ENCODE measurements at regions not wholly inside any gene's neighbourhood (a gene's known extent, or its start where the extent isn't known, plus 50 kb on each side); places are given as distances from the start of the nearest gene placed in this dataset.
A peak's percentile ranks its signal among the peaks of the same experiment; 100 is the strongest.

GRCh38 chr20:48283470-48284110 is 498.3 kb upstream of the SULF2 start:
- no peak for DNase-seq (ENCODE audit: low spot score)

GRCh38 chr20:48282591-48283228 is 497.4 kb upstream of the SULF2 start:
- DNase-seq (ENCODE audit: low spot score) = no peak

- DNase-seq (ENCODE audit: low spot score) = no peak
Observed at GRCh38 chr20:48281501-48281900, 496.2 kb upstream of the SULF2 start.

DNA sequence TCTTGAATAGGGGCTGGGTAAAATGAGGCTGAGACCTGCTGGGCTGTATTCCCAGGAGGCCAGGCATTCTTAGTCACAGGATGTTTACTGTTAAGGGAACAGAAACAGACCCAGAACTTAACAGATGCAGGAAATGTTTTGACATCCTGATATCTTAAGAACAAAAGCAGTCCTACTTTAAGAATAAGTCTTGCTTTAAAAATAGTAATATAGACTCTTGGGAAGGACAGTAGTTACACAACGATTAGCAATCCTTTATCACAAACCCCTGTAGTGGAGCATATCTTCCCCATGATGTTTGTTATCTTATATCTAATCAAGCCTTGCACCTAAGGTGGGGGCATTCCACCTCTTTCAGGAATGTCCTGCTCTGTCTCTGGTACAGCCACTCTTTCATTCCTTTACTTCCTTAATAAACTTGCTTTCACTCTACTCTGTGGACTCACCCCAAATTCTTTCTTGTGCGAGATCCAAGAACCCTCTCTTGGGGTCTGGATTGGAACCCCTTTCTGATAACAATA is 493.7 kb upstream of the SULF2 start:
- DNase-seq (ENCODE audit: low spot score) = no peak

GRCh38 chr20:48277266-48277665 is 492.0 kb upstream of the SULF2 start:
- DNase-seq (ENCODE audit: low spot score) = no peak

DNA sequence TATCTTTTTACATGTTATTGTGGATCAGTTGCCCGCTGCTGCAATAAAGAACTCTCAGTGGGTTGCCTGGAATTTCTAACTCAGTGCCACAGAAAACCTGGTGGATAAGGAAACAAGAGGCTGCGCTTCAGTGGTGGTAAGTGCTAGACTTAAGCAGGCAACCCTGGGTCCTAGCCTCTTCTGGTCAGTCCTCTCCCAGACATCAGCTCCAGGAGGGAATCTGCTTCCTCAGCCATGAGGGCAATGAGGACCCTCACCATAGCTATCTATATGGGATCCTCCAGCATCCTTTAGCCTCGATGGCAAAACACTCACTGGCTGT is 490.7 kb upstream of the SULF2 start:
- DNase-seq (ENCODE audit: low spot score) = no peak

DNA sequence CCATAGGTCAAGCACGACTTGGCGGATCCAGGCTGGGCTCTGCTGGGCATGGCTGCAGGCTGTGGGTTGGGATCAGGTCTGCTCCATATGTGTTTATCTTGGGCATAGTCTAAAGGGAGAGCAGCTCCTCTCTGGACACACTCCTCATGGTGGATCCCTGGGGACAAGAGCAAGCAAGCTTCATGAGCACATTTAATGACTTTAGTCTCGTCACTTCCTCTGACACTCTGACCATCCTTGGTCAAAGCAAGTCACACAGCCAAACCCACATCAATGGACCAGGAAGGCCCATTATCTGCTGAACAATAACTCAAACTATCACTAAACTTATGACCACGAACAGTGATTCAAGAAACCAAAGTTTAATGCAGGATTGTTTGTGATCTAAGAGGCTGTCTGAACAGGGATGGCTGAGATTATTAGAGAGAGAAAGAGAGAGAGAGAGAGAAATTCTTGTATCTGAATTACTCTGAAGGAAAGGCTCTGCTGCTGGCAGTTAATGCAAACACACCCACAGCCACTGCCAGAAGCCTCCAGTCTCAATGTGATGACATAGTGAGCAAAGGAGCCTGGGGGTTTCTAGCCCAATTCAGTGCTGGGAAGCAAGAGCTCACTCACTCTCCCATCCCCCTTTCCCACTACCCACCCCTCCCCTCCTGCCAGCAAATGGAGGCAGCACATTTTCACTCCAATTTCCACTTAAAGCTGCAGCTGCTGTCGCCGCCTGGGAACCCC is 490.2 kb upstream of the SULF2 start:
- no peak for DNase-seq (ENCODE audit: low spot score)

GRCh38 chr20:48273843-48274242 is 488.6 kb upstream of the SULF2 start:
- no peak for DNase-seq (ENCODE audit: low spot score)

GRCh38 chr20:48270885-48271284 is 485.6 kb upstream of the SULF2 start:
- DNase-seq (ENCODE audit: low spot score) = no peak

GRCh38 chr20:48267860-48268633 is 482.8 kb upstream of the SULF2 start:
- DNase-seq (ENCODE audit: low spot score) = no peak

DNA sequence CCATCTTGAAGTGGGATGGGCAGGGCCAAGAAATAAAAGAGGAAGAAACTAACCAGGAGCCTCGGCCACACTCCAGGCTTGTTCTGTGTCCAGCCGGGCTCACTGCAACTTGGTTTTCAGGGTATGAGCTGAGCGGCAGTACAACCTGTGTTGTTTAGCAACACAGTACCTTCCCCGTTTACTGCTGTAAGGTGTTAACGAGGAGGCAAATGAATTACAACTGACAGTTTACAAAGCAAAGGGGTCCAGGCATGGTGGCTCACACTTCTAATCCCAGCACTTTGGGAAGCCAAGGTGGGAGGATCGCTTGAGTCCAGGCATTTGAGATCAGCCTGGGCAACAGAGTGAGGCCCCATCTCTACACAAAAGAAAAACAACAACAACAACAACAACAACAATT is 481.3 kb upstream of the SULF2 start:
- DNase-seq (ENCODE audit: low spot score) = no peak

GRCh38 chr20:48265791-48266190 is 480.5 kb upstream of the SULF2 start:
- DNase-seq (ENCODE audit: low spot score) = no peak

DNA sequence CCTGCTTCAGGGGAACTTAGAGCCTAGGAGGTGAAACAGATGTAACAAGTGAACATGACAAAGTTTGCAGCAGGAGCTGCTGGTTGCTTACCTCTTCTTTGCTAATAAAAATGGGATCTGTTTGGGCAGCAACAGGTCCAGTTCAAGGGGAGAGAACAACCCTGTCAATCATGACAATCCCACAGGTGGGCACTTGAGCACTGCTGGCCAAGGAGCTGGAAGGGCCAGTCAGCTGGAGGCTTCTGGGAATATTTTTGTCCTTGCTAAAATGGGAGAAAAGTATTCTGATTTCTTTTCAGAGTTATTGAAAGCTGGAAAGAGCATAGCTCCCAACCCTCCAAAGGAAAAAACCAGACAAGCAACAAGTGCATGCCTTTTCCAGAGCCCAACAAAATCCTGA is 477.7 kb upstream of the SULF2 start:
- DNase-seq (ENCODE audit: low spot score) = no peak

- no peak for DNase-seq (ENCODE audit: low spot score)
Observed at GRCh38 chr20:48262466-48262865, 477.2 kb upstream of the SULF2 start.

GRCh38 chr20:48261398-48261910 is 476.2 kb upstream of the SULF2 start:
- DNase-seq (ENCODE audit: low spot score) = no peak

GRCh38 chr20:48260129-48260756 is 475.0 kb upstream of the SULF2 start:
- no peak for DNase-seq (ENCODE audit: low spot score)

DNA sequence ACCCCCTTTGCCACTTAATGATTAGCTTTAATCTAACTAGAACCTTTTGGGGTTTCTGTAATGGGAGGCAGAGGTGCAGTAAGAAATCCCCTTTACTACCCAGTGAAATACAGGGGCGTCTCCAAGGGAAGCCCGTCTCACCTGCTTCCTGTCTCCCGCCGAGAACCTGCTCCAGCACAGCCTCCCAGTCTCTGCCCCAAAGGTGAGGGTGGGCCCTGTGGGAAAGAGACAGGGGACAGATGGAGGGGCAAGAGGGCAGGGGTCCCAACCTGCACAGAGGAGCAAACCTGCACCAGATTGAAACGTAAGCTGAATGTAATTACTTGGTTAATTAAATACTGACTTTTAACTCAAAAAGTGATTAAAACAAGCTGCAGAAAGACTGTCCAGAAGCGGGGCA is 474.2 kb upstream of the SULF2 start:
- DNase-seq (ENCODE audit: low spot score) = no peak

- DNase-seq (ENCODE audit: low spot score) = no peak
Observed at GRCh38 chr20:48257833-48258232, 472.6 kb upstream of the SULF2 start.

- peak; percentile 81 for DNase-seq (ENCODE audit: low spot score)
Observed at GRCh38 chr20:48247961-48248360, 462.7 kb upstream of the SULF2 start.

- peak; percentile 24 for DNase-seq (ENCODE audit: low spot score)
Observed at GRCh38 chr20:48246061-48246790, 460.9 kb upstream of the SULF2 start.

Measured in mesenteric fat pad (tissue), 1 donor.